Activated CD4-positive, alpha-beta T cell treated with anti-CD3 and anti-CD28 coated beads, Interleukin-2, Interleukin-4, amounts not matched to agents 100 ng/mL and 50 ng/mL, durations not matched to agents 16 hours and 8 hours (primary cell): ENCODE measurements at regions not wholly inside any gene's neighbourhood (a gene's known extent, or its start where the extent isn't known, plus 50 kb on each side); places are given as distances from the start of the nearest gene placed in this dataset.
"Not testable (repeated sequence)": the region's sequence is repeated elsewhere in the genome, so short reads cannot be mapped to it uniquely, and the experiment has no call there.

Experiments used
- DNase-seq: peaks from one replicate; pipeline ENCODE4 v3.0.0-alpha.2; 2020; ENCODE audit warnings: low spot score

DNA sequence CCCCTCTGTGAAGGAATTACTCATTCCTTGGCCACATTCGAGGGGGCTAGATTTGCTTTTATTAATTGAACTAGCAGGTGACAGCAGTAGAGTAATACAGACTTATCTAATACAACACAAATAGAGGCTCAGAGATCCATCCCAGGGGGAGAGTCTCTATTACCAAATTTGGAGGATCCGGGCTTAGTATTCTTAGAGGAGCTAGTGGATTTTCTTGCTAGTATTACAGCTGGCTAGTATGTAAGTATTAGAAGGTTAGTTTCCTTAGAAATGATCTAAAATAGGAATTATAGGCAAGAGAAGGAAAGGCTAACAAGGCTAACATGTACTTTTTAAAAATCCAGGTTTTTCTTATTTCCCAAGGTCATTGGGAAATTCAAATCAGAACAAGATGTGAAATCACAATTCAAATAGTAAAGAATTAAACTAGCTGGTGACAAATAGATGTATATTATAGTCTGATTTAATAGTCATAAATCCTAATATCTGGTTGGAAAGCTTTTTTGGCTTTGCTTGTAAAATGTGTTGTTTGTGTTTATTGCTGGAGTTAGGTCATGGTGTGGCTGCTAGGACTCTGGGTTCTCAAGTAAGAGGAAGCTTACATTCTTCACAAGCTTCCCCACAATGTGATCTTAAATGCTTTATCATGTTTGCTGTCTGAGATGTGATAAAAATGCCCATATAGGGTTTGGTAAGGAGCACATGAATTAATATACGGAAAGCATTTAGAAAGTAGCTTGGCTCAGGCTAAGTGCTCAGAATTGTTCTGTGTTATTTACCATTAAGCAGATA, 160.4 kb upstream of the MPDZ start:
- no peak for DNase-seq

DNA sequence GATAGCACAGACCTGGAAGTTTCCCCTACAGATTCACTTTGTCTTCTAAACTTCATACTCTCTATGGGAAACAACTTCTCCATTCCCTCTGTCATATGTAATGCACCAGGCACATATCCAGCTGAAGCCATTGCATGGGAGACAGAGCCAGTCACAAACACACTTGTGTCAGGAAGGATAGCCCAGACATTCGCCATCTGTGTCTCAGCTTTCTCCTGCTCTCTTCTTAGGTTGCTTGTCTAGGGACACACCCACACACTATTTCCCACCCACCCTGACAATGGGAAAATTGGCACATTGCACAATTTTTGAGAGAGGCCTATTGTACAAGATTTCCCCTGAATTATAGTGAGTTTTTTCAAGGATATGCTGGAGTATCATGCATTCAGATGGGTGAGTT, 158.4 kb upstream of the MPDZ start:
- no peak for DNase-seq

DNA sequence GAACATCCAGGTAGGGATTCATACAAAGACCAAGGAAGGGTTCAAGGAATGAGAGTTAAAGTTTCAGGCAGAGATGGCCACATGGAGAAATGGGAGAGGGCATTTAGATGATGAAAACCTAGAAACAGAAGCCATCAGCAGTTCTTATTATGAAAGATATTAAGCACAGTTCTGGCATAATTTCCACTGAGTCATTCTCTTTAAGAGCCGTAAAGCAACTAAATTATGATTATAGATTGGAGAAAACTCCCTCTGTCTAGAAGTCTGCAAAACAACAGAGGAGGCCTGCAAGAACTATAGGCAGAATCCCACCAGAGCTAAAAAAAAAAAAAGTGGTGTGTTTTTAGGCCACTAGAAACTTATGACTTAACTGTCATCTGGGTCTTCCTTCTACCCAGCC, 157.1 kb upstream of the MPDZ start:
- DNase-seq, result no peak

GRCh38 chr9:13433453-13433852, 154.0 kb upstream of the MPDZ start:
- DNase-seq, result not testable (repeated sequence)

DNA sequence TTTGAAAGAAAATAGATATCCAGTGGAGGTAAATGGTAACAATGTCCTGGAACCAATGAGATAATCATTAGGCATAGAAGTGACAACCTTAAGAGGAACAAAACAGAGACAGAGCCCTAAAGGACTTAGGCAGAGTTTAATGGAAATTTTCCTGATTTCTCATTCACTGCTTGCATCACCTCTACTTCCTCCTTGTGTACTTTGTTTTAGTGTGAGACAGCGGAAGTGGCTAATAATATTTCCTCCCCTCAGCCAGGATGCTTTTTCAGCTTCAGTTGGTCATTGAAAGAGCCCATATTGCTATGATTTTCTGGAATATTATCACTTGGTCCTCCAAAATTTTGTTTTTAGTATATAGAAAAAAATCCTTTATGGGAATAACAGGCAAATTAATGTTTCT, 153.4 kb upstream of the MPDZ start:
- no peak for DNase-seq

GRCh38 chr9:13431692-13432091, 152.2 kb upstream of the MPDZ start:
- DNase-seq, result no peak

DNA sequence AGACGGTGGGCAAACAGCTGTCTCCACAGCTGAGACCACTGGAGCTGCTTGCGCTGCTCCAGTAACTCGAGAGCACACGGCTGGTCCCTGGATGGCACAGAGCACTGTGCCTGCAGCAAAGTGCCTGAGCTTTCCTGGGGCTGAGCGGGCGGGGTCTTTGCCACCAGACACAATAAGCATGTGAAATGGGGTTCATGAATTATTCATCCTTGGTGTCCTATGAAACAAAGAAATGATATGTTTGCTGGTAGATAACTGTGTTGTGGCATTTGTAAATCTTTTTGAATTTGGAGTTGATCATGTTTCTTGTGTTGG, 151.7 kb upstream of the MPDZ start:
- DNase-seq, result no peak

DNA sequence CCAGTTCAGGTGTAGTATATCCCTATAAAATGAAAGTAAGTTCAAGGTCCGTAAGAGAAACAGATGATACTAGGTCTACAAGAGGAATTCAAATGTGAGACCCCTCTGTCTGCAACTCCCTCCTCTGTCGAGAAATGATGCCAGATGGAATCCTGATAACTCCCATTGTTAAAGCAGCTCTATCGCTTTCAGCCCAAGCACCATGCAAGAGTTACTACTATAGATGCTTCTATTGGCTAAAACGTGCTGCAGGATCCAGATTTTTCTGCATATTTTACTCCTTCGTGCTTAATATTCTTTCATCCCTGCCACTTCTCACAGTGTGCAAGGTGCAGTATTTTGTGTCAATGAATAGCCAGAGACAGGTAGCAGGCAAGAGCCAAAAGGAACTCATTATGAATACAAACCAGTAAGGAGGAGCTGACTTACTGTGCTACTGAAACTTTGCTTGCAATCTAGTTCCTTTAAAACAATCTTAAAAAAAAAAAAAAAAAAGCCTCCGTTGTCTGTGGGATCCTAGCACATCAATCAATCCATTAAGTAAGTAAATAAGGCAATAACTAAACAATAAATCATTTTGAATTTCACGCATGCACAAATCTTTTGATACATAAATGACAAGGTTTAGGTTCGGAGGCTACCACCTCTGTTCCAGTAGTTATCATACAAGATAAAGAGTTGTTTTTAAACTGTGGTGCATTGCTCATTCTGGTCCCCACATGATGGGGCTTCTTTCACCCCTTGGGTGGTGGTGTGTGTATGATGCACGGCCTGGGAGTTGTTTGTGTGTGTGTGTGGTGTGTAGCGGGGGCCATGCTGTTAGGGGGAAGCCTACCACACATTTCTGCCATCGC, 151.1 kb upstream of the MPDZ start:
- no peak for DNase-seq

DNA sequence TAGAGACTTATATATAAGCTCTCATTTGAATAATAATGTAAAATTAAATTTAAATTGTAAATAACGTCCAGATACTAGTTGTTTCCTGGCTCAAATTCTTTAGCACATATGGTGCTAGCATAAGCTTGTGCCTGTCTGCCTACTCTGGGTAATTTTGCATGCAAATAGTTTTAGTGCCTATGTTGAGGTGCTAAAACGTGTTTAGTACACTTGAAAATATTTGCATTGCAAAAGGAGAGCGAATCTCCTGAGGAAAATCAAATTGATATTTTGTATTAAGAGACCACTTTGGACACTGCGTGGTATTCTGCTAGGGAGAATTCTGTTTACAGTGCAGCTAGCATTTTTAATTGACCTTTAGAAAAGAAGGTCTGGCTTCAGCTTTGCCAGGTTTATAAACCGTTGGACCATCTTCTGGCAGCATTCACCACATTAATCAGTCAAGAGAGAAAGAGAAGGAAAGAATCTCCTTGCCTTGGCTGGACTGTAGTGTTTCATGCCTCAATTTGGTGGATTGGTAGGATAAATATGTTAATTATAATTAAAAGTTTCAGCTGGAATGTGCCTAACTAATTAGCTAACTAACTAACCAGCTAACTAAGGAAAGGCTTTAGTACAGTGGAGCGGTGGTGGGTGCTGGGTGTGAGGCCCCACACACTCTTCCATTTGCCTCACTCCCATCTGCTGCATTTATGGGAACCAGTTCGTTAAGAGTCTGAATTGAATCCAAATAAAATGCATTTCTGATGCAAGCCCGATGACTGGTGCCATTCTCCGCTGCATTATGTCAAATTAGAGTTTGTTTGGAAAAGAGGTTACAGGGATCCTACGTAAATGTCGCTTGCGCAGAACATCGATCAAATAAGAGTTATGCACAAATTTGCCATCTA, 150.1 kb upstream of the MPDZ start:
- DNase-seq, result no peak

DNA sequence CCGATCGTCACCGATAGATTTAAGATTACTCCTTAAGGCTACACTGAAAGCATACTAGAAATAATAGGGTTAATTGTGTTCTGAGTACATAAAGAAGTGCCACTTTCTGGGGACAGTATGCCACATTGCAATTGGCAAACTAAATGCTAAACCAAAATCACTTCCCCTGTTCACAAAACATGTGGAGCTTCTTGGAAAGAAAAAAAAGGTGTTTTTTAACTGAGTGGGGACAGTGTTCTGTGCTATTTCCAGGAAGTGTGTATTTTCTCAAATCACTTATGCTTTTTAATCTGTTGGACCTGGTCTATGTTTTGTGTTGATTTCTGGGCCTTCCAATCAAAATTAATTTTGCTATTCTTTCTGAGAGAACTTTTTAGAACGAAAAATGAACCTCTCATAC, 149.3 kb upstream of the MPDZ start:
- no peak for DNase-seq

- peak; percentile 9 for DNase-seq
Observed at GRCh38 chr9:13427587-13427986, 148.1 kb upstream of the MPDZ start.

DNA sequence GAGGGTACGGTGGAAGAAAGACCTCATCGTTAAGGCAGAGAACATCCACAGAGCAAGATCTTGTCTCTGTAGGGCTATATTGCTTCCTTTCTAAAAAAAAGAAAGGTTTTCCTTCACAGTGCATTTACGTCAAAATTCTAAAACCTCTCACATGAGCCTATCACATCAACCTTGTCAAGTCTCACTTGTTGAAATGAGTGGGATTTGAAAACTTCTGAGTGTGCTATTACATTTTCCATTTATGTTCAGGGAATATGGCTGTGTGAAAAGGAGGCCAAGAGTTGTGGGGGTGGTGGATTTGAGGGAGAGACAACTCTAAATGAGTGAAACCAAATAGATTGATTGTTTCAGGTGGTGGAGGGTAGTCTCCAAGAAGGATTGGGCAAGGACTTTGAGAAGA, 147.1 kb upstream of the MPDZ start:
- no peak for DNase-seq

- no peak for DNase-seq
Observed at GRCh38 chr9:13424872-13425271, 145.4 kb upstream of the MPDZ start.

DNA sequence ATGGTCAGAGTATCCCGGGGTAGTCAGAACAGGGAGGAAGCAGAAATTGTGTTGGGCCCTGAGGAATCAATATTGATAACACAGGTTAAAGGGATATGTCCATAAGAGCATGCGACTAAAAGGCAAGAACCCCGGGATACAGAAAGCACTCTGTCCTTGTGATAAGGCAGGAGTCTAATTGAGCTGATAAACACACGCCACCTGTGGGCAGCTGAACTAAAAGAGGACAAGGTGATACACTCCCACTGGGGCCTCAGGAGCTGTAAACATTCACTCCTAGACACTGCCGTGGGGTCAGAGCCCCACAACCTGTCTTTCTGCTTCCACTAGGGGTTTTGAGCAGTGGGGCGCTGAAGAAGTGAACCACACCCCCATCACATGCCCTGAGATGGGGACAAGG, 144.7 kb upstream of the MPDZ start:
- DNase-seq, result no peak

DNA sequence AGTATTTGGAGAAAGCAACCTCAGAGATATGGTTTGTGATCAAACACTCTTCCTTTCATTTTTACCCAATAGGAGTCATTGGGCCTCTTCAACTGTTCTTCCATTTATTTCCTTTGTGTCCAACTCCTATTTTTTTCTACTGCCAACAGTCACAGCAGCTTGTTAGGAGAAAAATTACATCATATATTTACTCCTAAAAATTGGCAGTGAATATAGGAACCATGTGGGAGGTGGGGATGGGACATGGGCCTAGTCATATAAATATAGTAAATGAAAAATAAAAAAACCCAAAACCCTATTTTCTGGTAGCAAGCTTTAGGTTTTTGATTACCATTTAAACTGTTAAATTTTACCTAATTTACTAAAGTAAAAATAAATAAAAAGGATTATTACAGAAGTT, 134.9 kb upstream of the MPDZ start:
- DNase-seq, result no peak

DNA sequence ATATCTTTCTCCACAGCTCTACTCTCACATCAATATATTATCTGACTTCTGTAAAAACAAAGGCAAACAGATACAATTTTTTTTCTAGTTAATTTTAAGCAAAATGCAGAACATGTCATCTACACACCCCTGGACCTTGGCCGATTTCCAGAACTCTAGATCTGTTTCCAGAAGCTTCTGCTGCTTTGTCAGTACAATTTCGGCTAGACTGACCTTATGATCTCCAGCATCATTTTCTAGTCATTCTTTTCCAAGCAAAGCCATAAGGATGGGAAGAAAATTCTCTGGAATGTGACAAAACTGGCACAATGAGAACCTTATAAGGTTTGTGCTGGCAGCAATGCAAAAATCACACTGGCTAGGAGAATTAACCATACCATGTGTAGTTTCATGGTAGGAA, 132.8 kb upstream of the MPDZ start:
- DNase-seq, result no peak

GRCh38 chr9:13411791-13412190, 132.3 kb upstream of the MPDZ start:
- DNase-seq, result no peak

- DNase-seq, result no peak
Observed at GRCh38 chr9:13410566-13411031, 131.1 kb upstream of the MPDZ start.

DNA sequence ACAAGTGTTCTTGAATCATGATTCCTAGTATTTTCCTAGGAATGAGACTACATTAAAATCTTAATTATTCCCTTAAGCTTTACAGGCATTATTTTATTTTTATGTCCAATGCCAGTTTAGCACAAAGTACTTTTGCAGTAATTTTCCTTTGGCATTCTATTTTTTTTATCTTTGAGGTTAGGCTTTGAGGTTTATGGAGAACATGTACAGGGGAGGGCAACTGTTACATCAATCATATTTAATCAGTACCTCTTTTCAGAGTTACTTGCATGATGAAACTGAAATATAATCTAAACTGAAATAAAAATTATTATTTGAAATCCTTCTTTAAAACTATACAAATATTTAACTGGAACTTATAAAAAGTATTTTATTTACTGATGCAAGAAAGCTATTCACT, 118.2 kb upstream of the MPDZ start:
- DNase-seq, result no peak

DNA sequence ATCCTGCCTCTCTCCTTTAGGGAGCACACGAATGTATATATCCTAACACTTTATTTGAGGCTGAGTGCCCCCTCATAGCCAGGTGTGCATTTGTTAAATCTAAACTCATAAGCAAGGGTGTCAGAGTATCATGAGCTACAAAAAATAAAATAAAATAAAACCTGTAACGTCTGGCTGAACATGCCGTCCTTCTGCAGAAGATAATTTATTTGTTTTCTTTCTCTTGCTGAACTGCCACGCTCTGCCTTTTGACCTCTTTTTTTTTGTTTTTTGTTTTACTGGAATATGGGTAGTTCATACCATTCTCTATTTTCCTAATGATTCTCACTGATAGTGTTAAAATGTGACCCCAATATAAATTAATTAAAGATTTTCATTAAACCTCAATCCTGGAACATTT, 117.7 kb upstream of the MPDZ start:
- DNase-seq, result no peak

DNA sequence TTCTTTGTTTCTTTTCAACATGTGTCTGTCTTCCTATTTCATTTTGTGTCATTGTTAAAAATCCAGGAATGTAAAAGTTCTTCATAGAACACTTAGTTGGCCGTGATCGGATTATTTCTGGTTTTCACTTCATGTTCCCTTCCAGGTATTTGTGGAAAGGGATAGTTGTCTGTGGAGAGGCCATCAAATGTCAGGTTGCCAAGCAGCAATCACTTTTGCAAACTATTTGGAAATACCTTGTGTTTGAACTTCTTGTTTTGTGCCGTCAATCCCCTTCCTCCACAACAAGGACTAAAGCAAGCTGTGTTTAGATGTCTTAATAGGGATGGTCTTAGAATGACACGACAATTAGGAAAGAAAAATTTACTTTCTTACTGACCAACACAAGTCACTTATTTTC, 116.9 kb upstream of the MPDZ start:
- DNase-seq, result no peak

GRCh38 chr9:13395156-13395555, 115.7 kb upstream of the MPDZ start:
- DNase-seq, result no peak

- DNase-seq, result no peak
Observed at GRCh38 chr9:13388157-13388556, 108.7 kb upstream of the MPDZ start.
